ACHN (cell line): ENCODE measurements at regions not wholly inside any gene's neighbourhood (a gene's known extent, or its start where the extent isn't known, plus 50 kb on each side); places are given as distances from the start of the nearest gene placed in this dataset.

Experiments used
- DNase-seq: peaks from one replicate; pipeline ENCODE4 v3.0.0-alpha.2; 2015
- in situ Hi-C: cut with HindIII; loops from 2 replicates; pipeline ENCODE4 v1.10.0; 2017; ENCODE audit warnings: low sequenced_read_pairs, low pct_ligation_motif_present, low pct_unique_long_range_greater_than_20kb

GRCh38 chr11:128374026-128374425, 213.3 kb downstream of the ETS1 start:
- in situ Hi-C loops = no loop called here
- no peak for DNase-seq

- in situ Hi-C loops = no loop called here
- no peak for DNase-seq
Measured at GRCh38 chr11:128372977-128373376, 214.4 kb downstream of the ETS1 start.

GRCh38 chr11:128367573-128367972, 219.8 kb downstream of the ETS1 start:
- in situ Hi-C loops = no loop called here
- DNase-seq = no peak

DNA sequence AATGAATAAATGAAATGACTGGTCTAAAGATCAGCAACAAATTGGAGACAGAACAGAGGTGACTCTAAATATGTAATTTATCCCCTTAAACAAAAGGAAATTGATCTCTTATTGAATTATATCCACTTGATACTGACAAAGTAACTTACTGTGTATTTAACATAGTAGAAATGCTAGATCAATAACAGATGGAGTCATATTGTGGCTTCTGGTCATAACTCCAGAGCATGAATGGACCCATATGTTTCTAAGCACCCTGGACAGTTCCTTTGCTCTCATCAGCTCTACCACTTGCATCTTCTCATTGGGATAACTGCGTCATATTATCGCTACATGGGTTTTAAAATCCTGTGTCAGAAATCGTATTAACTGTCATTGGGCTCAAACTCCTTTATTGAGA, 222.3 kb downstream of the ETS1 start:
- DNase-seq = peak; percentile 37
- in situ Hi-C loops = no loop called here

DNA sequence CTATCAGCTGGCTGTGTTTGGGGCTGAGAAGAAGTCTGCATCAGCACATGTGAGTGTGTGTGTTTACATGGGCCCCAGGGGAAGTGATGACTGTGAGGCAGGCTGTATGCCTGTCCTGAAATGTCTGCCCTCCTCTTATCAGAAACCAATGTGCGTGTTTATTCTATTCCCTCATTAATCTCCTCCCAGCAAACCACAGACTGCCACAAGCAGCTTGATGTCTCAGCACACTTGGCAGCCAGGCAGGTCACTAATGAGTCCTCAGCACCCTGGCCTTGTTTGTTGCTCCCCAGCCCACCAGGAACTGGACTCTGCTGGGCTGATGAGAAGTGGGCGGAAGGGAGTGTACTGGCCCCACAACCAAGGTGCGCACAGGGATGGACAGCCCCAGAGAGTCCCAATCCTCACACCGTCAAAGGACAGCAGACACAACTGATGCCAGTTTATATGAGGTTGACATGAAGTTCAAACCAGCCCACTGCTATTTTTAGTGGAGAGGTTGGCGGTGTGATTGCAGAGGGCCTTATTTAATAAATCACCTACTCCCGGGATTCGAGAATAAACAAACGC, 225.8 kb downstream of the ETS1 start:
- no peak for DNase-seq
- in situ Hi-C loops = no loop called here

GRCh38 chr11:128359515-128359914, 227.8 kb downstream of the ETS1 start:
- in situ Hi-C loops = no loop called here

DNA sequence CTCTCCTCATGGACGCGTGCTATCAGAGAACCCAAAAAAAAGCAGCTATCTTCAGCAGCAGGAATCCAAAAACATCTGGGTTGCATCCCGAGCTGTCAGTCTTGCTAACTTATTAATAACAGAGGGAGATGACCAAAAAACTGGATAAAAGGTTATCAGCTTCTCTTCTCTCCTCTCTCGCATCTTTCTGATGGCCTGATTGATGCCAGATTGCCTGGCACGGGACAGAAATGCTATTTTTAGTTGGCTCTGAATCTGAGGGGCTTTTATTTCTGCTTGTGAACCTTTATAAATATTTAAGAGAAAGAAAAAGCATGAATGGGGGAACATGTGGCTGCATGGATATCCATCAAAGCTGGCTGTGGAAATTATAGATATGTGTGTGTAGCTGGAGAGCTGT, 230.3 kb downstream of the ETS1 start:
- in situ Hi-C loops = no loop called here
- no peak for DNase-seq

More at GRCh38 chr11:128359515-128359914, 227.8 kb downstream of the ETS1 start:
- DNase-seq = no peak

- in situ Hi-C loops = no loop called here
Measured at GRCh38 chr11:128355558-128355957, 231.8 kb downstream of the ETS1 start.

GRCh38 chr11:128354476-128354875, 232.9 kb downstream of the ETS1 start:
- DNase-seq = no peak
- in situ Hi-C loops = no loop called here

More at GRCh38 chr11:128355558-128355957, 231.8 kb downstream of the ETS1 start:
- no peak for DNase-seq

GRCh38 chr11:128351168-128351567, 236.2 kb downstream of the ETS1 start:
- DNase-seq = no peak
- in situ Hi-C loops = no loop called here

DNA sequence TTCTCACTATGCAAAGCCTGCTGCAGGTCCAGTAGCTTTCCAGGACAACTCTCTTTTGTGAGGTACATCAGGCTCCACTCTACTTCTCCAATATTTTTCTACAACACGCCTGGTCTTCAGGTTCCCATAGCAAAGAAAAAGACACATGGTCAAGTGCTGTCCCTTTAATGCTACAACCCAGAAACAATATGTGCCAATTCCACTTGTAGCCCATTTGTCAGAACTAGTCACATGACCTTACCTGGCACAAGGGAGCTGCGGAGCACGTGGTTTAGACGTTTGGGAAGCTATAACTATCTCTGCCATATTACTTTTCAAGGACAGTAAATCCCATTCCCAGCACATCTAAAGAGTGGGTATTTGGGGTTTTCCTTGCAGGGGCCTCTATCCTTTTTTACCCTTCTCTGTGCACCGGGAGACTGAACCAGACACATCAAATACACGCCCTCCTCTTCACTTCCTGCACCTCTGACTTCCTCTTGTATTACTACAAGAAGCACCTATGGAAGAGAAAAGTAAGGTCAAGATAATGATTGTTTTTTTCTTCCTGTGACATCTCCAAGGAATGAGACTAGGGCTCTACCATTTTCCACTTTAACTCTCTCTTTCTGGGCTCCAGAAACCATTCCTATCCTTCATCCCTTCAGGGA, 237.6 kb downstream of the ETS1 start:
- in situ Hi-C loops = no loop called here
- DNase-seq = no peak

DNA sequence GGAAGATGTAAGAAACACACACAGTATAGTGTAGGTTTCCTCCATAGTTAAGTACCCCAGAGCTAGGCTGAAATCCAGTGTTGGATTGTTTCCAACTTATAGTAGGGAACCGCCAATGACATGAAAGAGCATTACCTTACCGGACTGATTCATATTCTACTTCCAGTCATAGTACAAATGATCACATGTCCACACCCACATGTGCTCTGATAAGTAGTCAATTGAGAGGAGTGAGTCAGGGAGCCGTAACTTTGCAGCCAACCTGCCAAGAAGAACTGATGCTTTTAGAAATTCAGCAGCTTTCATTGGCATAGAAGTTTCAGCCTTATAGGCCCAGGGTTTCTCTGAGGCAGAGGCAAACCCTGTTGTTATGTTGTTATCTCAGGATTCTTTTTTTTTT, 240.6 kb downstream of the ETS1 start:
- DNase-seq = no peak
- in situ Hi-C loops = no loop called here

DNA sequence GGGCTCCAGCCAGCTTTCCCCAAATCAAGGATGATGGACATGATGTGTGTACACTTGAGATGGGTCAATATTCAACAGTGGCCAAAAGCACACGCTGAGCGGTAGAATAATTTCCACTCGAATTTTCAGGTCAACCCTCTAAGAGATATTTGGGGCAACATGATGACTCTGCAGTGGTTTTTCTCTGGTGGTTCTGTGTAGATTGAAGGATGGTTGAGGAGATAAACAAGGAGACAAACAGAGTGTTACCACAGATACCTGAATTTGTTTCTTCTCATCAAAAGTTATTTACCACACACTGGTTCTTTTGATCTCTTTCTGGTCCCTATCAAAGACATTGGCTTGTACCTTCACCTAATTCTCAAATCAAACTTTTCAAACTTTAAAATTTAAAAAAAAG, 242.0 kb downstream of the ETS1 start:
- in situ Hi-C loops = no loop called here
- no peak for DNase-seq

- in situ Hi-C loops = no loop called here
Measured at GRCh38 chr11:128343870-128344269, 243.5 kb downstream of the ETS1 start.

GRCh38 chr11:128343135-128343514, 244.2 kb downstream of the ETS1 start:
- in situ Hi-C loops = no loop called here

More at GRCh38 chr11:128343870-128344269, 243.5 kb downstream of the ETS1 start:
- no peak for DNase-seq

DNA sequence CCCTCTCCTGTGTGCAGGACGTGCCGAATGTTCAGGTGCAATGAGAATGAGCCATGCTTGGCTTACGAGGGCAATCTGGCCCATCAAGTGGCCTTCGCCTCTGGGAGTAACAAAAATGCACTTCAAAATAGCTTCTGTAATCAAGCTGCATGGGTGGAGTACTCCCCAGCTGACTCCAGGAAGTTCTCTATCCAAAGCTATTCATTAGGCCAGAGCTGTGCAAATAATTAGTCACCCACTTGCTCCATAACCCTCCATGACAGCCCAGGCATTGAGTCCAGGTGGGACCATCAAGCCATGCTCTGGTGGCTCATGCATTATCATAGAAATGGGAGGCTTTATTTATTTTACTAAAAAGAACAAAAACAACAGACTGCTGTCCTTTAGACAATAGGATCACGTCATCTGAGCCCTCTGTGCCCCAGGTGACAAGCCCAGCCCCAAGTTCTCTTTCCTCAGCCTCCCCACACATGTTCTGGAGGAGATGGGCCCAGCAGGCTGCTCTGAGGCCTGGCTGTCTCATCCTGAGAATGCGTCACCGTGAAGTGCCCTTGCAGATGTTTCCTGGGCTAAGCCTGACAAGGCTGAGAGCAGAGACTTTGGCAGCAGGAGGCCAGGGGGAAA, 244.7 kb downstream of the ETS1 start:
- no peak for DNase-seq
- in situ Hi-C loops = no loop called here

More at GRCh38 chr11:128343135-128343514, 244.2 kb downstream of the ETS1 start:
- DNase-seq = no peak

DNA sequence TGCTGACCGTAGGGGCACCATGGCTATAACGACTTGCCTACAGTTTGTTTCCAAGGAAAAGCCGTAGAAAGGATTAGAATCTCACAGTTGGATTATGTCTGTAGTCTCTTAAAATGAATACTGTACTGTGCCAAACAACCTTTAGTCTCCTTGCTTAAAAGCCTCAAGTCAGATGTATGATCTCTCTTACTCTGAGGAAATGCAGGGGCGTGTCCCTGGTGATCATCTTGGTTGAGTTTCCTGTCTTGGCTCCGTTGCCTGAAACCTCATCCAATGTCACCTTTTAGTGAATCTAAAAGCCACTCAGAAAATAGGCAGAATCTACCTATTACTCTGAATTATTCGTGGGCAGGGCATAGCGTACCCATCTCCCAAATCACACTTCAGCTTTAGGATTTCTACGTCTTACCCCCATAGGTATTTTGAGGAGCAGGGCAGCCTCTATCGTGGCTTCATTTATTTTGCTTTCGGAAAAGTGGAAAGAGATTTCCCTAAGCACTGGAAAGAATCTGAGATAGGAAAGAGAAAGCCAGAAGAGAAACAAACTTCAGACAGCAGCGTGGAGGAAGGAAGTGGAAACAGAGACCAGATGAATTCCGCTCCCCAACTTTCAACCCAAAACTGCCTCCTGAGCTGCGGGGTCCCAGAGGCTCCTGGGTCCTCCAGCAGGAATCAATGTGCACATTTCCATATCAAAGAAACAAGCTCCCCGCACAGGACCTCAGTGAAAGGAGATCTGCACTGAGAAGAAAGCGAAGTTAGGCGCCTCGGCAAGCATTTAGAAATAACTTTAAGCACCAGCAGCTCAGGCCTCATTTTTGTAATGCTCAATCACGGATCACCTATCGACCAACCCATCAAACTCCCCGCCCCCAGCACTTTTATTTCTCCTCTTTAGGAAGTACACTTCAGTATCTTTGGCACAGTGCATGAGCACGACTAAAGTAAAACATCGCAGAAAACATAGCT, 245.8 kb downstream of the ETS1 start:
- in situ Hi-C loops = no loop called here
- no peak for DNase-seq

DNA sequence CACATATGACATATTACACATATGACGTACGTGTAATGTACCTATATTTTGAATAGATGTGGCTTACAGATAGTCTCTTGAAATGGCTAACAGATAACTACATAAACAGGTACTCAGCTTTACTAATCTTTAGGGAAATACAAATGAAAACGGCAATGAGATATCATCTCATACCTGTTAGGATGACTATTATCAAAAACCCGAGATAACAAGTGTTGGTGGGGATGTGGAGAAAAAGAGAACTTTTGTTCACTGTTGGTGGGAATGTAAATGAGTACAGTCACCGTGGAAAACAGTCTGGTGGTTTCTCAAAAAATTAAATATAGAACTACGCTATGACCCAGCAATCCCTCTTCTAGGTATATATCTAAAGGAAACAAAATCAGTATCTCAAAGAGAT, 247.6 kb downstream of the ETS1 start:
- in situ Hi-C loops = no loop called here

DNA sequence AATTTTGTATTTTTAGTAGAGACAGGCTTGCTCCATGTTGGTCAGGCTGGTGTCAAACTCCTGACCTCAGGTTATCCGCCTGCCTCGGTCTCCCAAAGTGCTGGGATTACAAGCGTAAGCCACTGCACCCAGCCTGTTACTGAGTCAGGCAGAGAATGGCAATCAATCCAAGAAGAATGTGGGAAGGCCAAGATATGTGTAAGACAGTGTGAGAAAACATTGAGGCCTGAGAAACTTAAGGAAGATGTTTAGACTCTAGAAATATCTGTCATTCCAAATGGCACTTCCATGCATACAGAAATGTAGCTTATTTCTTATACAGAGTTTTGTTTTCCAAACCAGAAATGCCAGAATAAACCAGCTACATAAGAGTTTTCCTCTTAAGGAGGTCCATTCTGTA, 248.5 kb downstream of the ETS1 start:
- in situ Hi-C loops = no loop called here
- DNase-seq = no peak

More for the DNA sequence above, 247.6 kb downstream of the ETS1 start:
- no peak for DNase-seq
